HG03135 (cell line): ENCODE measurements at regions not wholly inside any gene's neighbourhood (a gene's known extent, or its start where the extent isn't known, plus 50 kb on each side); places are given as distances from the start of the nearest gene placed in this dataset.

Experiments used
- ATAC-seq: cut with Tn5 transposase; IDR thresholded peaks from one replicate; pipeline ENCODE4 v1.9.1; 2021; ENCODE audit warnings: mild to moderate bottlenecking, moderate library complexity; ENCODE audit not compliant: unreplicated experiment

GRCh38 chr5:167503926-167504720, 787.3 kb upstream of the WWC1 start:
- no peak for ATAC-seq

- ATAC-seq: no peak
Observed at GRCh38 chr5:167507463-167508233, 783.8 kb upstream of the WWC1 start.

GRCh38 chr5:167509076-167509475, 782.4 kb upstream of the WWC1 start:
- ATAC-seq: no peak

GRCh38 chr5:167511276-167511675, 780.2 kb upstream of the WWC1 start:
- no peak for ATAC-seq

GRCh38 chr5:167512111-167512510, 779.3 kb upstream of the WWC1 start:
- ATAC-seq: no peak

GRCh38 chr5:167513381-167513780, 778.1 kb upstream of the WWC1 start:
- no peak for ATAC-seq

GRCh38 chr5:167514461-167514860, 777.0 kb upstream of the WWC1 start:
- ATAC-seq: no peak

- ATAC-seq: no peak
Observed at GRCh38 chr5:167525004-167525403, 766.4 kb upstream of the WWC1 start.

GRCh38 chr5:167528651-167529050, 762.8 kb upstream of the WWC1 start:
- no peak for ATAC-seq

GRCh38 chr5:167530548-167530947, 760.9 kb upstream of the WWC1 start:
- ATAC-seq: no peak

- no peak for ATAC-seq
Observed at GRCh38 chr5:167533814-167534795, 757.3 kb upstream of the WWC1 start.

GRCh38 chr5:167539747-167540146, 751.7 kb upstream of the WWC1 start:
- ATAC-seq: no peak

GRCh38 chr5:167546270-167546669, 745.2 kb upstream of the WWC1 start:
- ATAC-seq: no peak

- ATAC-seq: no peak
Observed at GRCh38 chr5:167552356-167552755, 739.1 kb upstream of the WWC1 start.

- no peak for ATAC-seq
Observed at GRCh38 chr5:167553511-167553910, 737.9 kb upstream of the WWC1 start.

- no peak for ATAC-seq
Observed at GRCh38 chr5:167554564-167555290, 736.7 kb upstream of the WWC1 start.

GRCh38 chr5:167555565-167556166, 735.8 kb upstream of the WWC1 start:
- no peak for ATAC-seq

- no peak for ATAC-seq
Observed at GRCh38 chr5:167557359-167557758, 734.1 kb upstream of the WWC1 start.

GRCh38 chr5:167561796-167562195, 729.6 kb upstream of the WWC1 start:
- no peak for ATAC-seq

GRCh38 chr5:167564275-167564674, 727.2 kb upstream of the WWC1 start:
- ATAC-seq: no peak
